HepG2 (cell line): ENCODE measurements at regions not wholly inside any gene's neighbourhood (a gene's known extent, or its start where the extent isn't known, plus 50 kb on each side); places are given as distances from the start of the nearest gene placed in this dataset.

Source experiments
- ATAC-seq: fragments of 200-7000 bp; cut with Tn5 transposase; 3 replicates; pipeline ENCODE4 v1.9.1; 2020; ENCODE audit warnings: mild to moderate bottlenecking, moderate library complexity
- BruUV-seq: library from RNA; stranded (reverse); fragments of 400-500 nt; replicated peaks from 2 replicates; lab custom pipeline; 2021; lab: Mats Ljungman, UMichigan
- CTCF ChIA-PET: fragments of 300-600 bp; formaldehyde crosslinking; extraction: SDS; loops from one replicate; lab custom pipeline; 2021; ENCODE audit warnings: low total read pairs, inconsistent platforms, low intra/inter-chr PET ratio; lab: Yijun Ruan, JAX
- POLR2A ChIA-PET: fragments of 350-600 bp; sonication (Branson Sonifier 250); formaldehyde crosslinking; loops from one replicate; lab custom pipeline; 2020; ENCODE audit warnings: antibody characterized with exemption, inconsistent platforms; lab: Yijun Ruan, JAX
- DNase-seq: peaks from one replicate; pipeline ENCODE4 v3.0.0-alpha.2; 2015; ENCODE audit warnings: low spot score
- FAIRE-seq: peaks from 3 replicates; lab custom pipeline; 2011; peaks lifted over from hg19 to GRCh38; lab: Jason Lieb, UNC
- H2AFZ ChIP-seq: one replicate; pipeline ENCODE4 v1.6.1; 2011; ENCODE audit warnings: low read length, inconsistent platforms
- H3K27ac ChIP-seq: fragments of 300-600 bp; 3 replicates; pipeline ENCODE4 v1.8.0; 2011; ENCODE audit warnings: mixed run types, mild to moderate bottlenecking, mixed read lengths, low read length, inconsistent platforms; ENCODE audit not compliant: insufficient read depth; ENCODE audit errors: extremely low read length
- H3K27me3 ChIP-seq, 2 experiments: fragments of 200-600 bp in 1 of 2; 2 replicates in 1 of 2; 3 replicates in 1 of 2; pipeline versions ENCODE4 v1.6.0 to v1.8.0; 2011; ENCODE audit warnings: low read length in 2 of 2, mild to moderate bottlenecking in 2 of 2, moderate library complexity in 2 of 2, inconsistent platforms in 1 of 2; ENCODE audit not compliant: insufficient read depth in 2 of 2, control insufficient read depth in 1 of 2
- H3K36me3 ChIP-seq, 2 experiments: fragments of 200-600 bp in 1 of 2; replicated peaks in 1 of 2; 2 replicates in 1 of 2; 3 replicates in 1 of 2; pipeline versions ENCODE4 v1.5.1 to v1.8.0; 2011; ENCODE audit warnings: low read length in 2 of 2, inconsistent platforms in 1 of 2; ENCODE audit not compliant: insufficient read depth in 2 of 2, control insufficient read depth in 1 of 2
- H3K4me1 ChIP-seq: 2 replicates; pipeline ENCODE4 v1.5.1; 2012; ENCODE audit warnings: low read length, inconsistent platforms; ENCODE audit not compliant: insufficient read depth
- H3K4me2 ChIP-seq: 2 replicates; pipeline ENCODE4 v1.6.0; 2011; ENCODE audit warnings: low read depth, low read length, inconsistent platforms
- H3K4me3 ChIP-seq, 3 experiments: fragments of 200-600 bp in 1 of 3; sonication (generic), shearing (Covaris generic) in 1 of 3; replicated peaks in 1 of 3; 2 replicates each; pipeline ENCODE4 v1.5.1; 2011 to 2016; ENCODE audit warnings: low read length in 3 of 3, inconsistent platforms in 2 of 3, low read depth in 2 of 3, mild to moderate bottlenecking in 2 of 3, control low read depth in 1 of 3, mixed read lengths in 1 of 3; ENCODE audit not compliant: insufficient read depth in 1 of 3
- H3K79me2 ChIP-seq: one replicate; pipeline ENCODE4 v1.6.1; 2011; ENCODE audit warnings: low read length, inconsistent platforms; ENCODE audit not compliant: insufficient read depth
- H3K9ac ChIP-seq: 2 replicates; pipeline ENCODE4 v1.6.0; 2011; ENCODE audit warnings: mild to moderate bottlenecking, low read depth, low read length, inconsistent platforms; ENCODE audit not compliant: insufficient read depth
- H3K9me3 ChIP-seq: 2 replicates; pipeline ENCODE4 v1.5.1; 2012; ENCODE audit warnings: mild to moderate bottlenecking, low read length
- H4K20me1 ChIP-seq: 2 replicates; pipeline ENCODE4 v1.6.0; 2011; ENCODE audit warnings: inconsistent platforms, mild to moderate bottlenecking, low read length, moderate library complexity; ENCODE audit not compliant: insufficient read depth
- DPF2 ChIP-seq: sonication (generic); formaldehyde crosslinking; IDR thresholded peaks from 2 replicates; pipeline ENCODE4 v1.4.0; 2020; ENCODE audit warnings: mild to moderate bottlenecking, low read depth, missing genetic modification reagents, borderline replicate concordance
- HNRNPL ChIP-seq: fragments of 200-400 bp; formaldehyde crosslinking; IDR thresholded peaks from 2 replicates; pipeline ENCODE4 v1.6.1; 2017; ENCODE audit warnings: mild to moderate bottlenecking, low read depth, low read length
- KAT7 ChIP-seq: IDR thresholded peaks from 2 replicates; pipeline ENCODE4 v1.6.1; 2018; ENCODE audit warnings: borderline replicate concordance, missing compliant biosample characterization
- RFX1 ChIP-seq: fragments of 450-650 bp; IDR thresholded peaks from 2 replicates; pipeline ENCODE4 v1.6.1; 2017
- SMC3 ChIP-seq: IDR thresholded peaks from 2 replicates; pipeline ENCODE4 v1.6.1; 2011; ENCODE audit warnings: low read length, improper control_type of control experiment
- ZNF101 ChIP-seq: sonication (generic); formaldehyde crosslinking; IDR thresholded peaks from 2 replicates; pipeline ENCODE4 v1.4.0; 2020; ENCODE audit warnings: mild to moderate bottlenecking, low read depth, missing genetic modification reagents, borderline replicate concordance
- ZNF264 ChIP-seq: sonication (generic); formaldehyde crosslinking; IDR thresholded peaks from 2 replicates; pipeline ENCODE4 v1.4.0; 2020; ENCODE audit warnings: missing genetic modification reagents
- ZNF556 ChIP-seq: sonication (generic); formaldehyde crosslinking; IDR thresholded peaks from 2 replicates; pipeline ENCODE4 v1.4.0; 2020; ENCODE audit warnings: mild to moderate bottlenecking, missing genetic modification reagents, borderline replicate concordance
- WGBS: methylation state at CpG from one replicate; pipeline ENCODE4 v1.1.6; 2017; ENCODE audit warnings: low lambda C conversion rate; 5-methylcytosine and 5-hydroxymethylcytosine counted together
- in situ Hi-C: cut with HindIII; loops from 2 replicates; pipeline ENCODE4 v1.10.0; 2017; ENCODE audit warnings: low pct_unique_long_range_greater_than_20kb; ENCODE audit not compliant: extremely low pct_ligation_motif_present
- intact Hi-C: fragments of 100-400 bp; cut with micrococcal nuclease; formaldehyde crosslinking; loops from one replicate; pipeline ENCODE4 v1.10.0; 2022; ENCODE audit not compliant: unreplicated experiment
- TF ChIP-seq, protein P1 (sequence below): sonication (generic); formaldehyde crosslinking; conservative IDR thresholded peaks from 2 replicates; pipeline ENCODE4 v1.4.0; 2020; ENCODE audit warnings: missing genetic modification reagents

- TF ChIP-seq ZNF101 (no peak), SMC3 (no peak), ZNF556 (CRISPR knock-in tag) (no peak), HNRNPL (no peak), RFX1 (no peak)
- TF ChIP-seq, protein P1, sequence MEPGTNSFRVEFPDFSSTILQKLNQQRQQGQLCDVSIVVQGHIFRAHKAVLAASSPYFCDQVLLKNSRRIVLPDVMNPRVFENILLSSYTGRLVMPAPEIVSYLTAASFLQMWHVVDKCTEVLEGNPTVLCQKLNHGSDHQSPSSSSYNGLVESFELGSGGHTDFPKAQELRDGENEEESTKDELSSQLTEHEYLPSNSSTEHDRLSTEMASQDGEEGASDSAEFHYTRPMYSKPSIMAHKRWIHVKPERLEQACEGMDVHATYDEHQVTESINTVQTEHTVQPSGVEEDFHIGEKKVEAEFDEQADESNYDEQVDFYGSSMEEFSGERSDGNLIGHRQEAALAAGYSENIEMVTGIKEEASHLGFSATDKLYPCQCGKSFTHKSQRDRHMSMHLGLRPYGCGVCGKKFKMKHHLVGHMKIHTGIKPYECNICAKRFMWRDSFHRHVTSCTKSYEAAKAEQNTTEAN, result no peak
These were observed 797.8 kb upstream of the GALNTL6 start (continued) for GRCh38 chr4:171015441-171015840.

GRCh38 chr4:171007618-171008390 lies 805.4 kb upstream of the GALNTL6 start:
- FAIRE-seq, result no peak
- H3K9me3 ChIP-seq, result no peaks in the 10 kb centered on the region
- DNase-seq, result no peak
- in situ Hi-C loops, result no loop called here
- no peak overlapping the region for H3K4me2 ChIP-seq
- no peak for ATAC-seq
- no peaks in the 10 kb centered on the region for H3K79me2 ChIP-seq
- POLR2A ChIA-PET, result no interaction called here
- CTCF ChIA-PET, result no interaction called here
- intact Hi-C loops, result no loop called here
- no peak overlapping the region for H3K4me3 ChIP-seq
- no peaks in the 10 kb centered on the region for H3K27me3 ChIP-seq
- H4K20me1 ChIP-seq, result no peaks in the 10 kb centered on the region
- no TSS peak for BruUV-seq
- no peaks in the 10 kb centered on the region for H3K36me3 ChIP-seq
- H2AFZ ChIP-seq, result no peak overlapping the region
- H3K27ac ChIP-seq, result no peak overlapping the region
- no peaks in the 10 kb centered on the region for H3K4me1 ChIP-seq
- H3K9ac ChIP-seq, result no peak overlapping the region
- TF ChIP-seq DPF2 (CRISPR knock-in tag) (no peak), ZNF264 (CRISPR knock-in tag) (no peak), KAT7 (CRISPR knock-in tag) (no peak)
- 18% methylated on average over 3 of the region's 3 CpGs for WGBS
